ENCODE measurements at regions not wholly inside any gene's neighbourhood (a gene's known extent, or its start where the extent isn't known, plus 50 kb on each side); places are given as distances from the start of the nearest gene placed in this dataset.

- TF ChIP-seq CTCF (optimal IDR thresholded peaks at IDR 0.05 in 1 of 3, IDR thresholded peaks at IDR 0.05 in 1 of 3, conservative IDR thresholded peaks at IDR 0.05 in 1 of 3; ENCODE audit: extremely low read depth in 1 of 3, insufficient read depth in 2 of 3, low read length in 3 of 3) (no peak), EZH2 (IDR thresholded peaks at IDR 0.05; ENCODE audit: low read length) (no peak)
These were observed 137.6 kb upstream of the DAPK1 start for GRCh38 chr9:87359958-87360601.
